K562 (cell line): ENCODE measurements at regions not wholly inside any gene's neighbourhood (a gene's known extent, or its start where the extent isn't known, plus 50 kb on each side); places are given as distances from the start of the nearest gene placed in this dataset.

ENCODE experiments used
- ATAC-seq: fragments of 200-7000 bp; cut with Tn5 transposase; 3 replicates; pipeline ENCODE4 v1.9.1; 2020; ENCODE audit warnings: moderate library complexity
- BruUV-seq: library from RNA; stranded (reverse); fragments of 400-500 nt; replicated peaks from 2 replicates; lab custom pipeline; 2021; lab: Mats Ljungman, UMichigan
- CTCF ChIA-PET: fragments of 300-600 bp; formaldehyde crosslinking; extraction: SDS; loops from one replicate; lab custom pipeline; 2021; ENCODE audit warnings: low intra/inter-chr PET ratio; lab: Yijun Ruan, JAX
- POLR2A ChIA-PET: fragments of 300-600, 350-650 bp; sonication (Branson Sonifier 250); formaldehyde crosslinking; extraction: SDS; loops from one replicate; lab custom pipeline; 2021; ENCODE audit warnings: antibody characterized with exemption, inconsistent platforms; lab: Yijun Ruan, JAX
- DNase-seq, 4 experiments: peaks; one replicate each; pipeline versions ENCODE4 v3.0.0 to v3.0.0-alpha.2; 2011 to 2018; ENCODE audit warnings: low spot score in 3 of 4, mixed read lengths in 3 of 4; ENCODE audit errors: extremely low read depth in 1 of 4
- FAIRE-seq: peaks from 2 replicates; lab custom pipeline; 2011; peaks lifted over from hg19 to GRCh38; lab: Jason Lieb, UNC
- H2AFZ ChIP-seq: 2 replicates; pipeline ENCODE4 v1.6.0; 2011; ENCODE audit warnings: low read depth, low read length, control low read depth, inconsistent platforms
- H3K27ac ChIP-seq: fragments of 200-600 bp; 3 replicates; pipeline ENCODE4 v1.8.0; 2011; ENCODE audit warnings: low read depth, mild to moderate bottlenecking, control low read depth, inconsistent platforms, low read length, moderate library complexity, mixed read lengths; ENCODE audit errors: extremely low read depth
- H3K27me3 ChIP-seq, 2 experiments: fragments of 300-600 bp in 1 of 2; 2 replicates in 1 of 2; 3 replicates in 1 of 2; pipeline versions ENCODE4 v1.6.0 to v1.8.0; 2011; ENCODE audit warnings: inconsistent platforms in 2 of 2, low read length in 2 of 2, mild to moderate bottlenecking in 1 of 2, mixed read lengths in 1 of 2, moderate library complexity in 1 of 2; ENCODE audit not compliant: control insufficient read depth in 2 of 2, insufficient read depth in 2 of 2
- H3K36me3 ChIP-seq: fragments of 300-600 bp; 3 replicates; pipeline ENCODE4 v1.8.0; 2011; ENCODE audit warnings: mild to moderate bottlenecking, low read length, inconsistent platforms; ENCODE audit not compliant: control insufficient read depth, insufficient read depth
- H3K4me1 ChIP-seq, 2 experiments: fragments of 200-600 bp in 1 of 2; replicated peaks in 1 of 2; 2 replicates in 1 of 2; 3 replicates in 1 of 2; pipeline versions ENCODE4 v1.5.1 to v1.8.0; 2011; ENCODE audit warnings: inconsistent platforms in 2 of 2, low read length in 2 of 2, mild to moderate bottlenecking in 1 of 2, mixed read lengths in 1 of 2, moderate library complexity in 1 of 2; ENCODE audit not compliant: control insufficient read depth in 2 of 2, insufficient read depth in 2 of 2
- H3K4me2 ChIP-seq: 2 replicates; pipeline ENCODE4 v1.6.1; 2011; ENCODE audit warnings: low read length, control low read depth, inconsistent platforms, mixed read lengths; ENCODE audit not compliant: insufficient read depth
- H3K4me3 ChIP-seq: fragments of 200-600 bp; sonication (generic), shearing (Covaris generic); 2 replicates; pipeline ENCODE4 v1.5.1; 2016; ENCODE audit warnings: control low read depth, inconsistent platforms
- H3K79me2 ChIP-seq: fragments of 200-600 bp; 3 replicates; pipeline ENCODE4 v1.8.0; 2011; ENCODE audit warnings: low read length, inconsistent platforms; ENCODE audit not compliant: control insufficient read depth, insufficient read depth
- H3K9ac ChIP-seq, 2 experiments: 2 replicates each; pipeline versions ENCODE4 v1.6.0 to v1.6.1; 2011; ENCODE audit warnings: low read depth in 2 of 2, low read length in 2 of 2, control low read depth in 1 of 2, inconsistent platforms in 1 of 2, mild to moderate bottlenecking in 1 of 2, mixed read lengths in 1 of 2; ENCODE audit not compliant: insufficient read depth in 1 of 2
- H3K9me1 ChIP-seq: one replicate; pipeline ENCODE4 v1.6.0; 2011; ENCODE audit warnings: inconsistent platforms, mild to moderate bottlenecking, low read length, moderate library complexity; ENCODE audit not compliant: control insufficient read depth, insufficient read depth
- H3K9me3 ChIP-seq: replicated peaks from 2 replicates; pipeline ENCODE4 v1.5.1; 2011; ENCODE audit warnings: low read depth, low read length, inconsistent platforms; ENCODE audit not compliant: control insufficient read depth, insufficient read depth
- H4K20me1 ChIP-seq: replicated peaks from 2 replicates; pipeline ENCODE4 v1.6.1; 2011; ENCODE audit warnings: low read length, inconsistent platforms, mixed read lengths; ENCODE audit not compliant: control insufficient read depth, insufficient read depth
- DNMT1 ChIP-seq: fragments of 450-650 bp; IDR thresholded peaks from 2 replicates; pipeline ENCODE4 v1.6.1; 2016; ENCODE audit warnings: antibody characterized with exemption, mild to moderate bottlenecking
- FOXO4 ChIP-seq: fragments of 450-650 bp; formaldehyde crosslinking; IDR thresholded peaks from 2 replicates; pipeline ENCODE4 v1.4.0; 2020; ENCODE audit warnings: mild to moderate bottlenecking, moderate library complexity
- KAT2B ChIP-seq: IDR thresholded peaks from one replicate; pipeline ENCODE4 v1.6.1; 2012; ENCODE audit warnings: low read depth, mild to moderate bottlenecking, control low read depth, inconsistent platforms, low read length, moderate library complexity
- PATZ1 ChIP-seq: fragments of 250-450 bp; sonication (Bioruptor Pico); IDR thresholded peaks from 2 replicates; pipeline ENCODE4 v1.5.0; 2020; ENCODE audit warnings: mild to moderate bottlenecking, borderline replicate concordance
- ZNF398 ChIP-seq: fragments of 250-450 bp; sonication (Bioruptor Pico); IDR thresholded peaks from 2 replicates; pipeline ENCODE4 v1.8.0; 2021; ENCODE audit warnings: moderate library complexity, mild to moderate bottlenecking, inconsistent platforms
- WGBS: fragments of 100-300 bp; shearing (Covaris generic); methylation state at CpG from one replicate; pipeline ENCODE4 v1.1.6; 2016; ENCODE audit warnings: low coverage, mixed read lengths; ENCODE audit not compliant: insufficient coverage; ENCODE audit errors: missing lambda C conversion rate; 5-methylcytosine and 5-hydroxymethylcytosine counted together
- in situ Hi-C: fragments of 300-500 bp; cut with MboI; formaldehyde crosslinking; loops from 4 replicates; pipeline ENCODE4 v1.15.0; 2018; ENCODE audit warnings: inconsistent platforms, mixed read lengths
- intact Hi-C: fragments of 100-400 bp; cut with micrococcal nuclease; formaldehyde crosslinking; loops from 2 replicates; pipeline ENCODE4 v1.14.2; 2022

- BruUV-seq = no TSS peak
- TF ChIP-seq KAT2B (no peak), PATZ1 (CRISPR knock-in tag) (no peak), ZNF398 (CRISPR knock-in tag) (no peak), FOXO4 (CRISPR knock-in tag) (no peak), DNMT1 (no peak)
- H3K36me3 ChIP-seq = no peaks in the 10 kb centered on the region
- H3K9ac ChIP-seq = no peak overlapping the region
- no peaks in the 10 kb centered on the region for H3K79me2 ChIP-seq
- CTCF ChIA-PET = no interaction called here
- WGBS = 0% methylated on average over 6 of the region's 6 CpGs
- no peak overlapping the region for H3K4me2 ChIP-seq
- H3K27ac ChIP-seq = no peak overlapping the region
- FAIRE-seq (no peak), DNase-seq (no peak), ATAC-seq (no peak)
- in situ Hi-C loops (no loop called here), intact Hi-C loops (no loop called here)
- no peaks in the 10 kb centered on the region for H4K20me1 ChIP-seq
- POLR2A ChIA-PET = interaction anchor here (1.2 kb wide), 1 partner anchor 13 kb away, joined by 4 read pairs; no protein-coding TSS in a partner anchor
- no peak overlapping the region for H3K4me3 ChIP-seq
- peaks cover 4% of the 10 kb centered on the region for H3K9me3 ChIP-seq
- H3K9me1 ChIP-seq = no peaks in the 10 kb centered on the region
- H3K4me1 ChIP-seq = no peaks in the 10 kb centered on the region
- H2AFZ ChIP-seq = no peak overlapping the region
- H3K27me3 ChIP-seq = peaks cover 3 to 12% of the 10 kb centered on the region in 2 experiments; a peak in 3 of 5 replicates
These were observed 126.7 kb upstream of the MRI1 start for GRCh38 chr19:13637664-13638063.
